ENCODE measurements at regions not wholly inside any gene's neighbourhood (a gene's known extent, or its start where the extent isn't known, plus 50 kb on each side); places are given as distances from the start of the nearest gene placed in this dataset.
"Not testable (repeated sequence)": the region's sequence is repeated elsewhere in the genome, so short reads cannot be mapped to it uniquely, and the experiment has no call there.

DNA sequence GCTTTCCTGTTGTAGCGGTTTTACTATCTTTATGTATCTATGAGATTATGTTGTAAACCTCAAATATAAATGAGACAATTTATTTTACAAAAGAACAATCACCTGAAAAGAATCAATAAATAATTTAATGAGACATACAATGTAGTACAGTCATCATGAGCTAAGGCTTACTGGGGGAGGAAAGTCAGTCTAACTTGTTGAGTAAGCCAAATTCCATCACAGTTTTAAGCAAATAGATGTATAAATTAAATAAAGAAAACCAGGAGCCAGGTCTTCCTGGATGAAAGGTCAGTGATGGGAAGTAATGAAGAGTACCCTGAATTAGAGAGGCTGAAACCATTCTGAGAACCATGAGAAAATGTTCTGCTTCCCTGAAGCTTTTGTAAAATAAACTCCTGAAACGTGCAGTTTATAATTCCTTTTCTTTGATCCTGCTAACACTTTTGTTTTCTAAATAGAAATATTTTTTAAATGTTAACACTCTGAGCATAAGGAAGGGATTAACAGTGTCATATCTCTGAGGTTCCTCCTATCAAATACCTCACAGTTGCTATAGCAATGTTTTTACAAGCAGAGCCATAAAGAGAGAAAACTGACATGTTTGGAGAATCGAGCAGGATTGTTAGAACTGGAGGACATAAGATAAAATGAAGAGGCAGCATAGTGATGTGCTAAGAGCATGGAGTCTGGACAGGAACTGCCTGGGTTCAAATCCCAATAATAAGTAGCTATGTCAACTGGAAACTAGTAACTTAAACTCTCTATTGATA, 444.9 kb upstream of the FOXG1 start:
- no peak for DNase-seq (ENCODE audit: low read depth)

- no peak for DNase-seq (ENCODE audit: low read depth)
These were observed 443.2 kb upstream of the FOXG1 start for GRCh38 chr14:28323366-28323765.

DNA sequence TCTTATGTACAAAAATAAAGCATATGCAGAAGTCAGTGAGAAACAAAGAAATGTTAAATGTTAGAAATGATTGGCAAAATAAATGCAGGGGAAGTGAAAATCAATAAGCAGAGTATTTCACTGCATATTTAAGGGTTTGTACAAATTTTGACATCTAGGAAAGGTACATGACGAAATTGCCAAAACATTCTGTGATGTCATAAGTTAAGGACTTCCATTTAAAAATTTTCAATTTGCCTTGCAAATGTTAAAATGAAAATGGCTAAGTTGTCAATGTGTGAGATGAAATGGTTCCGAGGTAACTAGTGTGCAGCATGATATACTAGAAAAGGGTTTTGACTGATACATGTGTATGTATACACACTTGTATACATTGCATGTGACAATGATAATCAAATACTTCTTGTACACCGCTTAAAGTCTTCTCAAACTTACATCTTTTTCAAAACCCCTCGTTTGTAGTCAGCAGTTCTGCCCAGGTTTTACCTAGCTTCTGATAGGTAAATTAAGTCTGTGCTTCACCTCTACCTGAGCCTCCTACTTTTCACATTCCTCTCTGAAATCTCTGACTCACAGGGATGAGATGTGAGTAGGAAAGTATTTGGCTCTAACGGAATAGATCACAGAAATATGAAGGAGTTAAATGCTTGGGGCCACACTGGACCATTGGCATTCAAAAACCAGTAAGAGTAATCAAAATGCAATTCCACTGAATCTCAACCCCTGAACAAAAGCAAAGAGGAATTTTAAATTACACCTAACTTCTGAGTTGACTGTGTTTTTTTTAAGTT, 442.4 kb upstream of the FOXG1 start:
- DNase-seq (ENCODE audit: low read depth) = no peak

DNA sequence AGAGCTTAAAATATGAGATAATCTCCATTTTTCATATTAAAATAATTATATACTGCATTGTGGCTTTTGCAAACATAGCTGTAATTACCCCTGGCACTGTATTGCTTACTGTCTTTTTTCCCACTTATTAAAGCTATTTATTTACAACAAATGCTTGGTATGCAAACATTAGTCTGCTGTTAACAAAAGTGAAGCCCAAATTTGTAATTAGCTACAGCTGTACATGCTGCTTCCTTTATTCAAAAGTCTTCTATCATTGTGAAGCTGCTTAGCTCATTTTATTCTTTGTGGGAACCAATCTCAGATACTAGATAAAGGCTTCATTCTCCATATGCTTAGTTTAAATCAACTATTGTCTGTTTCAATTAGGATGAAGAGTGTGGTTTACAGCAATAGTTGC, 425.8 kb upstream of the FOXG1 start:
- no peak for DNase-seq (ENCODE audit: low read depth)

DNA sequence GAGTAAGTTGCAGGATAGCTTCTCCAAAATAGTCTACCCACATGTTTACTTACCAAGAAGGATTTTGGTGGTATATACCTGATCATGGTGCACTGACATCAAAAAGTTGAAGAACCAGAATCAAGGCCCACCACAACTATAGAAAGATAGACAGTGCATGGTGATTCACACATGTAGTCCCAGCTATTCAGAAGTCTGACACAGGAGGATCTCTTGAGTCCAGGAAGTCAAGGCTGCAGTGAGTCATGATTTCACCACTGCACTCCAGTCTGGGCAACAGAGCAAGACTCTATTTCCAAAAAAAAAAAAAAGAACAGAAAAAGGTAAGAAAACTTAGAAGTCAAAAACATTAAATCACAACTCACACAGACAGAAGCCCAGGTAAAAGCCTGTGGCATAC, 422.2 kb upstream of the FOXG1 start:
- peak; percentile 2 for DNase-seq (ENCODE audit: low read depth)

- no peak for DNase-seq (ENCODE audit: low read depth)
These were observed 417.8 kb upstream of the FOXG1 start for GRCh38 chr14:28348797-28349196.

DNA sequence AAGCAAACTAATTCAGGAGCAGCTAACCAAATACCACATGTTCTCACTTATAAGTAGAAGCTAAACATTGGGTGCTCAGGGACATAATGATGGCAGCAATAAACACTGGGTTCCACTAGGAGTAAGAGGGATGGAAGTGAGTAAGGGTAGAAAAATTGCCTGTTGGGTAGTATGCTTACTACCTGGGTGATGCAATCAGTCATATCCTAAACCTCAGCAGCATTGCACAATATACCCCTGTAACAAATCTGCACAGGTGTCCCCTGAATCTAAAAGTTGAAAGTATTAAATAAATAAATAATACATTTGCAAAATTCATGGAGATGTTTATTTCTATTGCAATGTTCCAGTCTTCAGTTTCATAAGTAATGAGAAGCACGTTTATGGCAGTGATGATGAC, 409.8 kb upstream of the FOXG1 start:
- no peak for DNase-seq (ENCODE audit: low read depth)

DNA sequence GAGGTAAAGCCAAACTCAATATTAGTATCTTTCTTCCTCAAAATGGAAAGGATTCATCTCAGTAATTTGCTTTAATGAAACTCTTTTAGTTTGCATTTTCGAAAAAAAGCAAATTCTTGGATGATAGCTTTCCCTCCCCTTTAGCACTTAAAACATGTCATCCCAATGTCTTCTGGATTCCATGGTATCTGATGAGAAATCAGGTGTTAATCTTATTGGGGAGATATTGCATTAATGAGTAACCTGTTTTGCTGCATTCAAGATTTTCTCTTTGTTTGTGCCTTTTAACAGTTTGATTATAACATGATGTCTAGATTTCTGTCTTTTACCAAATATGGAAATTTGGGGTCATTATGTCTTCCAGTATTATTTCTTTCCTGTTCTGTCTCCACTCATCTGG, 405.1 kb upstream of the FOXG1 start:
- DNase-seq (ENCODE audit: low read depth) = no peak

- no peak for DNase-seq (ENCODE audit: low read depth)
These were observed 401.1 kb upstream of the FOXG1 start for GRCh38 chr14:28365510-28365909.

DNA sequence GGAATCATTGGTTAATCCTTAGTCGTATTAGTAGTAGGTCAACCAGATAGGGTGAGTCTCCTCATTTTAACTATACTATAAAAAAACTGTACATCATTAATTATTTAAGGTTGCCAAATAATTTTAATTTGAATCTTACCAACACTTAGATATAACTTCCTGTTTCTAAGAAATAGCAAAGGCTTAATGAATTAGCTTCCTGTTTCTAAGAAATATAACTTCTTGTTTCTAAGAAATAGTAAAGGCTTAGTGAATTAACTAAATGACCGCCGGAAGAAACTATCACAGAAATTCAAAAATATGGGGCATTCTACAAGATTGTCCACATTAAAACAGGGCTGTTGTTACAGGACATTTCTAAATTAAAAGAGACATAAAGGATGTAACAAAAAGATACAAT, 392.9 kb upstream of the FOXG1 start:
- no peak for DNase-seq (ENCODE audit: low read depth)

GRCh38 chr14:28375295-28375694, 391.3 kb upstream of the FOXG1 start:
- DNase-seq (ENCODE audit: low read depth) = no peak

DNA sequence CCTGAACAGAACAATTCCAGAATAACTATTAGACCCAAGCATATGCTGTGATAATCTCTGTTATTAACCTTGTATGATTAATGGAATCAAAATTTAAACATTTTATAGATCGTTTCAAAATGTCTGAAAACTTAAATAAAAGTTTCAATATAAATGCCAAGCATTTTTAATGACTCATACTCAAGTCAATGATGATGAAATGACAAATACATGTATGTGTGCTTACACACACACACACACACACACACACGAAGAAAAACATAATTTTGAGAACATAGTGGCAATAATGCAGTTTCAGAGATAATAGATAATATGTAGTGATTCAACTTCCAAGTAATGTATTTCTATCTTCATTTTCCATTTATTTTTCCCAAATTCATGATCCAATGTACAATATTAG, 384.9 kb upstream of the FOXG1 start:
- no peak for DNase-seq (ENCODE audit: low read depth)

- peak; percentile 19 for DNase-seq (ENCODE audit: low read depth)
These were observed 384.0 kb upstream of the FOXG1 start for GRCh38 chr14:28382444-28383190.

DNA sequence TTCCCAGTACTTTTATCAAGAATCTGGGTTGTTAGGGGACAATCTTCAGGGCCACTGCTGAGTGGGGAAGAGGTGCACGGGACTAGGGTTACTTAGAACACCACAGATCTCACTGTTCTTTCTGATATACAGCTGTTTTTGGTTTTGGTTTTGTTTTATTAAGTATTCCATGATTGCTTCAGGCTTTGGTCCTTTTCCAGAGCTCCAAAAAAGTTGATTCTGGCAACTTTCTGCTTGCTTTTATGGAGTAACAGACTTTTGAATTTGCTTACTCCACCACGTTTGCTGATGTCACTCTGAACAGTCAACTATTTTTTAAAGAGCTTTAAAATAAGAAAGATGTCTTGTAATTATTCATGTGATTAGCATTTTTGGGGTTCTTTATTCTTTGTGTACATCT, 368.1 kb upstream of the FOXG1 start:
- no peak for DNase-seq (ENCODE audit: low read depth)

GRCh38 chr14:28401705-28402104, 364.9 kb upstream of the FOXG1 start:
- not testable (repeated sequence) for DNase-seq (ENCODE audit: low read depth)

DNA sequence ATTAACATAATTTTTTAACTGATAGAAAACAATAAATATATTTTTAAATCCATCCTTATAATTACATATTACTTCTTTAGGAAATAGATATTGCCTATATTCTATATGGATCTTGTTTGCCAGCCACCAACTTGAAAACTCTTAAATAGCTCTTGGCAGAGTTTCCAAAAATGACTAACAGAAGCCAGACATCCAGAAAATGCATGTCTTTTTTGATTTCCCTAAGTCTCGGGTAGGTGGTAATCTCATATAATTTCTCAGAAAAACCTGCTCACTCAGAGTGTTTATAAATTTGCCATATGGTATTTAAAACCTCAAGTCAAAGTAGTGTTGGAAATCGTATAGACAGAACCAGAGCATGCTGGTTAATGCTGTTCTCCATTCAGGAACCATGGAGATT, 360.4 kb upstream of the FOXG1 start:
- no peak for DNase-seq (ENCODE audit: low read depth)

GRCh38 chr14:28407031-28407825, 359.4 kb upstream of the FOXG1 start:
- no peak for DNase-seq (ENCODE audit: low read depth)

- DNase-seq (ENCODE audit: low read depth) = no peak
These were observed 358.6 kb upstream of the FOXG1 start for GRCh38 chr14:28407996-28408395.

GRCh38 chr14:28412077-28412476, 354.5 kb upstream of the FOXG1 start:
- no peak for DNase-seq (ENCODE audit: low read depth)

- no peak for DNase-seq (ENCODE audit: low read depth)
These were observed 339.6 kb upstream of the FOXG1 start for GRCh38 chr14:28426960-28427359.

- no peak for DNase-seq (ENCODE audit: low read depth)
These were observed 329.8 kb upstream of the FOXG1 start for GRCh38 chr14:28436821-28437220.

- no peak for DNase-seq (ENCODE audit: low read depth)
These were observed 305.2 kb upstream of the FOXG1 start for GRCh38 chr14:28461389-28461788.

All from renal cortical epithelial cell (primary cell).